SU-DHL-6 (cell line): ENCODE measurements at regions not wholly inside any gene's neighbourhood (a gene's known extent, or its start where the extent isn't known, plus 50 kb on each side); places are given as distances from the start of the nearest gene placed in this dataset.

Source experiments
- H2AFZ ChIP-seq: fragments of 200-600 bp; sonication (generic); 2 replicates; pipeline ENCODE4 v1.6.1; 2014; ENCODE audit warnings: low read depth, mild to moderate bottlenecking, moderate library complexity, mixed read lengths, antibody characterized with exemption, low read length; ENCODE audit not compliant: severe bottlenecking
- H3F3A ChIP-seq: fragments of 200-600 bp; shearing (Covaris generic); 2 replicates; pipeline ENCODE4 v1.6.0; 2016; ENCODE audit warnings: antibody characterized with exemption, mild to moderate bottlenecking; ENCODE audit not compliant: insufficient read depth
- H3K27ac ChIP-seq: fragments of 200-600 bp; sonication (generic); 2 replicates; pipeline ENCODE4 v1.5.1; 2016; ENCODE audit warnings: low read depth, mild to moderate bottlenecking, low read length, moderate library complexity, mixed read lengths
- H3K27me3 ChIP-seq: fragments of 200-600 bp; sonication (generic), shearing (Covaris generic); 2 replicates; pipeline ENCODE4 v1.6.0; 2014; ENCODE audit warnings: mild to moderate bottlenecking, low read length
- H3K36me3 ChIP-seq: fragments of 200-600 bp; sonication (generic); 2 replicates; pipeline ENCODE4 v1.6.1; 2014; ENCODE audit warnings: mild to moderate bottlenecking, low read length, mixed read lengths
- H3K4me2 ChIP-seq: fragments of 300-600, 200-600 bp; shearing (Covaris generic), sonication (generic); 2 replicates; pipeline ENCODE4 v1.6.0; 2014; ENCODE audit warnings: low read length, low read depth, mild to moderate bottlenecking; ENCODE audit not compliant: poor library complexity, severe bottlenecking
- H3K4me3 ChIP-seq: fragments of 200-600 bp; sonication (generic); 2 replicates; pipeline ENCODE4 v1.5.1; 2014; ENCODE audit warnings: antibody characterized with exemption, low read length, mild to moderate bottlenecking, mixed read lengths; ENCODE audit not compliant: insufficient read depth, poor library complexity, severe bottlenecking
- H3K79me2 ChIP-seq: fragments of 200-600 bp; sonication (generic); 2 replicates; pipeline ENCODE4 v1.6.1; 2014; ENCODE audit warnings: mild to moderate bottlenecking, low read length, moderate library complexity; ENCODE audit not compliant: insufficient read depth
- H3K9ac ChIP-seq: fragments of 200-600 bp; sonication (generic); 2 replicates; pipeline ENCODE4 v1.7.0; 2014; ENCODE audit warnings: mild to moderate bottlenecking, low read length
- H3K9me2 ChIP-seq: fragments of 200-600 bp; sonication (generic); replicated peaks from 2 replicates; pipeline ENCODE4 v1.6.1; 2014; ENCODE audit warnings: low read length; ENCODE audit not compliant: insufficient read depth
- H3K9me3 ChIP-seq: fragments of 200-600 bp; sonication (generic); 2 replicates; pipeline ENCODE4 v1.6.1; 2014; ENCODE audit warnings: low read length, mixed read lengths; ENCODE audit not compliant: insufficient read depth
- H4K20me1 ChIP-seq: fragments of 200-600 bp; sonication (generic); 2 replicates; pipeline ENCODE4 v1.6.1; 2014; ENCODE audit warnings: low read depth, mild to moderate bottlenecking, antibody characterized with exemption, low read length, moderate library complexity, mixed read lengths
- EZH2phosphoT487 ChIP-seq: fragments of 200-600 bp; sonication (generic), shearing (Covaris generic); conservative IDR thresholded peaks from 2 replicates; pipeline ENCODE4 v1.6.1; 2018; ENCODE audit warnings: mild to moderate bottlenecking, antibody characterized with exemption, low read length, moderate library complexity, mixed read lengths
- TF ChIP-seq, protein P1 (sequence below): fragments of 200-600 bp; sonication (generic); IDR thresholded peaks from one replicate; pipeline ENCODE4 v1.5.1; 2017; ENCODE audit warnings: antibody characterized with exemption, mild to moderate bottlenecking, low read length, moderate library complexity; ENCODE audit not compliant: insufficient read depth, poor library complexity, severe bottlenecking

DNA sequence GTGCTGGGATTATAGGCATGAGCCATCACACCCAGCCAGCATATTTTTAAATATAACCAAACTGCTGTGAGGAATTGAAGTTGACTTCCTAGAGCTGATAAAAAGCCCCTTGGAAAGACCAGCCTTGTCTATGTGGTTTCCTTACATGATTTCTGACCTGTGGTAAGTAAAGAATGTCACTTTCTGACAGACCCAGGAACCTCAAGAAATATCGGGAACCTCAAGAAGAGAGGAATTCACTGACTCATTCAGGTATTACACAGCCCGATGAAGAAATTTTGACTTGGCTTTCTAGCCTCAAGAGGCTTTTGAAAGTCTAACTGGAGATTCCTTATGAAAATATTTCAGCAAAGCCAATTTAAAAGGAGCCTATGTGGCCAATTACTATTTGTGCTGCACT is 71.8 kb downstream of the FOXF2 start:
- H3K36me3 ChIP-seq = no peaks in the 10 kb centered on the region
- H3K79me2 ChIP-seq = no peaks in the 10 kb centered on the region
- H3K9me3 ChIP-seq = no peaks in the 10 kb centered on the region
- H3K4me2 ChIP-seq = no peak overlapping the region
- no peaks in the 10 kb centered on the region for H3F3A ChIP-seq
- no peak overlapping the region for H2AFZ ChIP-seq
- H3K4me3 ChIP-seq = no peak overlapping the region
- H3K9me2 ChIP-seq = no peaks in the 10 kb centered on the region
- TF ChIP-seq, protein P1, sequence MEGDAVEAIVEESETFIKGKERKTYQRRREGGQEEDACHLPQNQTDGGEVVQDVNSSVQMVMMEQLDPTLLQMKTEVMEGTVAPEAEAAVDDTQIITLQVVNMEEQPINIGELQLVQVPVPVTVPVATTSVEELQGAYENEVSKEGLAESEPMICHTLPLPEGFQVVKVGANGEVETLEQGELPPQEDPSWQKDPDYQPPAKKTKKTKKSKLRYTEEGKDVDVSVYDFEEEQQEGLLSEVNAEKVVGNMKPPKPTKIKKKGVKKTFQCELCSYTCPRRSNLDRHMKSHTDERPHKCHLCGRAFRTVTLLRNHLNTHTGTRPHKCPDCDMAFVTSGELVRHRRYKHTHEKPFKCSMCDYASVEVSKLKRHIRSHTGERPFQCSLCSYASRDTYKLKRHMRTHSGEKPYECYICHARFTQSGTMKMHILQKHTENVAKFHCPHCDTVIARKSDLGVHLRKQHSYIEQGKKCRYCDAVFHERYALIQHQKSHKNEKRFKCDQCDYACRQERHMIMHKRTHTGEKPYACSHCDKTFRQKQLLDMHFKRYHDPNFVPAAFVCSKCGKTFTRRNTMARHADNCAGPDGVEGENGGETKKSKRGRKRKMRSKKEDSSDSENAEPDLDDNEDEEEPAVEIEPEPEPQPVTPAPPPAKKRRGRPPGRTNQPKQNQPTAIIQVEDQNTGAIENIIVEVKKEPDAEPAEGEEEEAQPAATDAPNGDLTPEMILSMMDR = no peak
- TF ChIP-seq EZH2phosphoT487 = no peak
- H3K9ac ChIP-seq = no peak overlapping the region
- no peaks in the 10 kb centered on the region for H4K20me1 ChIP-seq
- no peak overlapping the region for H3K27ac ChIP-seq
- H3K27me3 ChIP-seq = 0 out of 2 replicates have a peak, but pooled peaks cover 3% of the 10 kb centered on the region

DNA sequence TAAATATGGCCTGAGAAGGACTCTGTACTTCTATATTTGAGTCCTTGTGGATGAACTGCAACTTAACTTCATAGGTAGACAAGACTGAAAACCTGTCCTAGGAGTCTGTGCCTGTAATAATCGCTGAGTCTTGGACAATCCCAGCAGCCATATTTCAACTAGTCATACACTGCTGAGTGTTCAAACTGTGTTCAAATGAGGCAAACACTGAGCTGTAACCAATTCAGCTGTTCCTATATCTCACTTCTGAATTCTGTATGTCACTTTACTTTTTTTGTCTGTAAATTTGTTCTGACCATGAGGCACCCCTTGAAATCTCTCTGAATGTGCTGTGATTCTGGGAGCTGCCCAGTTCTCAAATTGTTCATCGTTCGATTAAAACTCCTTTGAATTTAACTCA is 72.4 kb downstream of the FOXF2 start:
- no peaks in the 10 kb centered on the region for H3K79me2 ChIP-seq
- no peaks in the 10 kb centered on the region for H4K20me1 ChIP-seq
- no peaks in the 10 kb centered on the region for H3F3A ChIP-seq
- H3K27ac ChIP-seq = no peak overlapping the region
- no peak overlapping the region for H2AFZ ChIP-seq
- H3K9me3 ChIP-seq = no peaks in the 10 kb centered on the region
- no peak overlapping the region for H3K4me3 ChIP-seq
- no peaks in the 10 kb centered on the region for H3K9me2 ChIP-seq
- no peak overlapping the region for H3K9ac ChIP-seq
- 0 out of 2 replicates have a peak, but pooled peaks cover 3% of the 10 kb centered on the region for H3K27me3 ChIP-seq
- no peak overlapping the region for H3K4me2 ChIP-seq
- H3K36me3 ChIP-seq = no peaks in the 10 kb centered on the region
- no peak for TF ChIP-seq EZH2phosphoT487
- TF ChIP-seq, protein P1 = no peak

DNA sequence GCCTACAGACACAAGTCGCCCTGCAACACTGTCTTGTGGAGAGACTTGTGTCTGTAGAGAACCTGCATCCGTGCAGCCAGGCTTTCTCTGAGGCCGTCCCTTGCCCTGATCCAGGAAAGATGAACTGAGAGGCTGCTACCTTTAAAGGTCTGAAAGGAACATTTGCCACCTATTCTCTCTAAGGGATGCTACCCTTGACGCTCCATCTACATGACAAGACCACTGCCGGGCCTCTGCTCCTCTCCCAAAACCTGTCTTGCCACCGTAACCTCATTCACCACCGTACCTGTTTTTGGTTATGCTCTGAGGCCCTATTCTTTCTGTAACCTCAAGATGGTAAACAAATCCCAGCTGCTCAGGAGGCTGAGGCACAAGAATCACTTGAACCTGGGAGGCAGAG is 73.9 kb downstream of the FOXF2 start:
- Histone ChIP-seq H3K79me2 (no peaks in the 10 kb centered on the region), H3K36me3 (no peaks in the 10 kb centered on the region), H3K9me2 (no peaks in the 10 kb centered on the region), H3K27ac (no peak overlapping the region), H3F3A (no peaks in the 10 kb centered on the region), H3K4me2 (no peak overlapping the region), H3K9me3 (no peaks in the 10 kb centered on the region), H3K27me3 (0 out of 2 replicates have a peak, but pooled peaks cover 1% of the 10 kb centered on the region), H3K9ac (no peak overlapping the region), H2AFZ (no peak overlapping the region), H4K20me1 (no peaks in the 10 kb centered on the region), H3K4me3 (no peak overlapping the region)
- TF ChIP-seq, protein P1 = no peak
- TF ChIP-seq EZH2phosphoT487 = no peak
